RWPE2 (cell line): ENCODE measurements at regions not wholly inside any gene's neighbourhood (a gene's known extent, or its start where the extent isn't known, plus 50 kb on each side); places are given as distances from the start of the nearest gene placed in this dataset.
"Not testable (repeated sequence)": the region's sequence is repeated elsewhere in the genome, so short reads cannot be mapped to it uniquely, and the experiment has no call there.

ENCODE experiments used
- ATAC-seq: fragments of 200-7000 bp; cut with Tn5 transposase; 3 replicates; pipeline ENCODE4 v1.9.1; 2021; ENCODE audit warnings: low read depth
- DNase-seq: peaks from one replicate; pipeline ENCODE4 v3.0.0-alpha.2; 2020; ENCODE audit warnings: low spot score
- H3K27ac ChIP-seq: fragments of 450-650 bp; 2 replicates; pipeline ENCODE4 v1.5.1; 2017; ENCODE audit warnings: mild to moderate bottlenecking; ENCODE audit not compliant: poor library complexity, severe bottlenecking
- H3K27me3 ChIP-seq: fragments of 250-450 bp; sonication (Bioruptor Pico); 2 replicates; pipeline ENCODE4 v1.5.1; 2021; ENCODE audit warnings: mild to moderate bottlenecking, moderate library complexity; ENCODE audit not compliant: insufficient read depth, poor library complexity, severe bottlenecking
- H3K36me3 ChIP-seq: fragments of 250-450 bp; sonication (Bioruptor Pico); 2 replicates; pipeline ENCODE4 v1.5.1; 2020; ENCODE audit warnings: low read depth, mild to moderate bottlenecking, moderate library complexity
- H3K4me1 ChIP-seq: fragments of 250-450 bp; sonication (Bioruptor Pico); 2 replicates; pipeline ENCODE4 v1.5.1; 2021; ENCODE audit warnings: mild to moderate bottlenecking, moderate library complexity; ENCODE audit not compliant: insufficient read depth, poor library complexity, severe bottlenecking
- H3K4me3 ChIP-seq: fragments of 250-450 bp; sonication (Bioruptor Pico); 2 replicates; pipeline ENCODE4 v1.5.1; 2021; ENCODE audit warnings: mild to moderate bottlenecking, moderate library complexity; ENCODE audit not compliant: severe bottlenecking
- H3K9me3 ChIP-seq: fragments of 250-450 bp; sonication (Bioruptor Pico); 2 replicates; pipeline ENCODE4 v1.5.1; 2021; ENCODE audit warnings: mild to moderate bottlenecking, moderate library complexity; ENCODE audit not compliant: severe bottlenecking
- CTCF ChIP-seq: fragments of 450-650 bp; IDR thresholded peaks from one replicate; pipeline ENCODE4 v1.5.1; 2017; ENCODE audit warnings: mild to moderate bottlenecking, moderate library complexity; ENCODE audit not compliant: poor library complexity, severe bottlenecking

GRCh38 chr4:97072666-97073065 is 1070.6 kb downstream of the STPG2 start:
- DNase-seq (no peak), ATAC-seq (no peak)
- H3K9me3 ChIP-seq: no peaks in the 10 kb centered on the region
- H3K4me3 ChIP-seq: no peak overlapping the region
- H3K27me3 ChIP-seq: no peaks in the 10 kb centered on the region
- H3K36me3 ChIP-seq: no peaks in the 10 kb centered on the region
- TF ChIP-seq CTCF: no peak
- no peaks in the 10 kb centered on the region for H3K4me1 ChIP-seq
- no peak overlapping the region for H3K27ac ChIP-seq

GRCh38 chr4:97073194-97073593 is 1070.1 kb downstream of the STPG2 start:
- no peak for TF ChIP-seq CTCF
- no peak for ATAC-seq
- Histone ChIP-seq H3K9me3 (no peaks in the 10 kb centered on the region), H3K4me1 (no peaks in the 10 kb centered on the region), H3K27ac (no peak overlapping the region), H3K4me3 (no peak overlapping the region), H3K27me3 (no peaks in the 10 kb centered on the region), H3K36me3 (no peaks in the 10 kb centered on the region)
- no peak for DNase-seq

- H3K27ac ChIP-seq: no peak overlapping the region
- no peak for ATAC-seq
- no peaks in the 10 kb centered on the region for H3K27me3 ChIP-seq
- no peak for TF ChIP-seq CTCF
- no peaks in the 10 kb centered on the region for H3K36me3 ChIP-seq
- H3K4me3 ChIP-seq: no peak overlapping the region
- DNase-seq: no peak
- H3K9me3 ChIP-seq: no peaks in the 10 kb centered on the region
- no peaks in the 10 kb centered on the region for H3K4me1 ChIP-seq
Observed at GRCh38 chr4:97074531-97074930, 1068.7 kb downstream of the STPG2 start.

DNA sequence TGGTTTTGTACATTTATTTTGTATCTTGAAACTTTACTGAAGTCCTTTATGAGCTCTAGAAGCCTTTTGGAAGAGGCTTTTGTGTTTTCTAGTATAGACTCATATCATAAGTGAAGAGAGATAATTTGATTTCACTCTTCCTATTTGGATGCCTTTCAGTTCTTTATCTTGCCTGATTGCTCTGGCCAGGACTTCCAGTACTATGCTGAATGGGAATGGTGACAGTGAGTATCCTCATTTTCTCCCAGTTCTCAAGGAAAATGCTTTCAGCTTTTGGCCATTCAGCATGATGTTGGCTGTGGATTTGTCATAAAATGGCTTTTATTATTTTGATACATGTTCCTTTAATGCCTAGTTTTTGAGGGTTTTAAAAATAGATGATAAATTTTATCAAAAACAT is 1061.3 kb downstream of the STPG2 start:
- Histone ChIP-seq H3K27ac (no peak overlapping the region), H3K4me1 (no peaks in the 10 kb centered on the region), H3K4me3 (no peak overlapping the region), H3K36me3 (no peaks in the 10 kb centered on the region), H3K9me3 (no peaks in the 10 kb centered on the region), H3K27me3 (no peaks in the 10 kb centered on the region)
- no peak for ATAC-seq
- no peak for DNase-seq
- TF ChIP-seq CTCF: no peak

GRCh38 chr4:97097036-97097435 is 1046.2 kb downstream of the STPG2 start:
- H3K27ac ChIP-seq, H3K36me3 ChIP-seq, H3K4me1 ChIP-seq, H3K4me3 ChIP-seq, H3K27me3 ChIP-seq, DNase-seq, ATAC-seq, H3K9me3 ChIP-seq: not testable (repeated sequence)

DNA sequence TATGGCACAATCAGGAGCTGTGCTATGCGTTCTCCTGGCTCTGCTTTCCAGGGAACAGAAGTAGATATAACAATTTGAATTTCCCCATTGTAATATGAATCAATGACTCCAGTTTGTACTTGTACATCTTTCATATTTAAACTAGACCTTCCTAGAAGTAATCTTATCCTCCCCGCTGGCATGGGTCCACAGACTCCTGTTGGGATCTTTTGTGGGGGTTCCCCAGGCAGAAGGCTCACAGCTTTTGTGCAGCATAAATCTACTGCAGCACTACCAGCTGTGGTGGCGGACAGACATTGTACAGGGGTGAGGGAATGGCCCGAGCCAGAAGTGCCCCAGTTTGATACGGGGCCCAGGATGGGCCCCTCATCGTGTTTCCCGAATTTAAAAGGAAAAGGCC is 1042.1 kb downstream of the STPG2 start:
- not testable (repeated sequence) for ATAC-seq, H3K27me3 ChIP-seq, H3K4me1 ChIP-seq, H3K9me3 ChIP-seq, DNase-seq, H3K27ac ChIP-seq, H3K36me3 ChIP-seq, H3K4me3 ChIP-seq
